Endothelial cell of umbilical vein (primary cell): ENCODE measurements at regions not wholly inside any gene's neighbourhood (a gene's known extent, or its start where the extent isn't known, plus 50 kb on each side); places are given as distances from the start of the nearest gene placed in this dataset.

Experiments used
- BruUV-seq: library from RNA; stranded (reverse); fragments of 400-500 nt; replicated peaks from 2 replicates; lab custom pipeline; 2021; lab: Mats Ljungman, UMichigan
- CTCF ChIA-PET: fragments of 300-600, 350-600 bp; sonication (Branson Sonifier 250); formaldehyde crosslinking; loops from one replicate; lab custom pipeline; 2021; ENCODE audit warnings: antibody characterized with exemption, inconsistent platforms; lab: Charles Lee
- POLR2A ChIA-PET: fragments of 300-600, 350-600 bp; sonication (Branson Sonifier 250); formaldehyde crosslinking; loops from one replicate; lab custom pipeline; 2021; ENCODE audit warnings: antibody characterized with exemption, inconsistent platforms; lab: Charles Lee
- DNase-seq: peaks from one replicate; pipeline ENCODE4 v3.0.0-alpha.2; 2011; ENCODE audit warnings: low read depth, low spot score
- FAIRE-seq: peaks from 2 replicates; lab custom pipeline; 2011; peaks lifted over from hg19 to GRCh38; lab: Jason Lieb, UNC
- H2AFZ ChIP-seq: 2 replicates; pipeline ENCODE4 v1.6.0; 2012; ENCODE audit warnings: low read depth, low read length, control low read depth, inconsistent platforms
- H3K27ac ChIP-seq: 2 replicates; pipeline ENCODE4 v1.5.1; 2011; ENCODE audit warnings: low read depth, mild to moderate bottlenecking, control low read depth, low read length, moderate library complexity; ENCODE audit not compliant: insufficient read depth
- H3K27me3 ChIP-seq, 2 experiments: 2 replicates each; pipeline versions ENCODE4 v1.6.0 to v1.6.1; 2011; ENCODE audit warnings: low read length in 2 of 2, mixed read lengths in 1 of 2; ENCODE audit not compliant: control insufficient read depth in 2 of 2, insufficient read depth in 2 of 2
- H3K36me3 ChIP-seq, 2 experiments: 2 replicates in 1 of 2; 3 replicates in 1 of 2; pipeline ENCODE4 v1.5.1; 2011; ENCODE audit warnings: low read length in 2 of 2, mild to moderate bottlenecking in 1 of 2, moderate library complexity in 1 of 2; ENCODE audit not compliant: control insufficient read depth in 2 of 2, insufficient read depth in 2 of 2; ENCODE audit errors: extremely low read depth in 1 of 2
- H3K4me1 ChIP-seq: 3 replicates; pipeline ENCODE4 v1.5.1; 2011; ENCODE audit warnings: mild to moderate bottlenecking, low read length; ENCODE audit not compliant: control insufficient read depth, insufficient read depth; ENCODE audit errors: extremely low read depth
- H3K4me2 ChIP-seq: 2 replicates; pipeline ENCODE4 v1.6.1; 2011; ENCODE audit warnings: low read length, control low read depth, mixed read lengths; ENCODE audit not compliant: insufficient read depth
- H3K4me3 ChIP-seq, 3 experiments: fragments of 200-600 bp in 1 of 3; sonication (generic), shearing (Covaris generic) in 1 of 3; replicated peaks in 1 of 3; 2 replicates each; pipeline ENCODE4 v1.5.1; 2011 to 2016; ENCODE audit warnings: control low read depth in 3 of 3, low read length in 3 of 3, mild to moderate bottlenecking in 2 of 3, inconsistent platforms in 1 of 3, low read depth in 1 of 3, moderate library complexity in 1 of 3; ENCODE audit not compliant: insufficient read depth in 1 of 3
- H3K79me2 ChIP-seq: 2 replicates; pipeline ENCODE4 v1.6.0; 2012; ENCODE audit warnings: low read length, inconsistent platforms; ENCODE audit not compliant: control insufficient read depth, insufficient read depth
- H3K9ac ChIP-seq: replicated peaks from 2 replicates; pipeline ENCODE3; 2011; ENCODE audit warnings: low read length, control low read depth; ENCODE audit not compliant: insufficient read depth; ENCODE audit errors: extremely low read depth
- H3K9me1 ChIP-seq: replicated peaks from 3 replicates; pipeline ENCODE4 v1.6.0; 2011; ENCODE audit warnings: mild to moderate bottlenecking, low read length; ENCODE audit not compliant: control insufficient read depth, insufficient read depth; ENCODE audit errors: extremely low read depth
- H3K9me3 ChIP-seq: replicated peaks from 2 replicates; pipeline ENCODE4 v1.5.1; 2012; ENCODE audit warnings: low read length, inconsistent platforms; ENCODE audit not compliant: control insufficient read depth, insufficient read depth
- H4K20me1 ChIP-seq: replicated peaks from 2 replicates; pipeline ENCODE3; 2011; ENCODE audit warnings: mild to moderate bottlenecking, low read length; ENCODE audit not compliant: control insufficient read depth, insufficient read depth; ENCODE audit errors: extremely low read depth
- CTCF ChIP-seq, 2 donors: IDR thresholded peaks; 1 replicate in 1 of 2; 2 replicates in 1 of 2; pipeline ENCODE4 v1.5.1; 2011; ENCODE audit warnings: low read length in 2 of 2, mild to moderate bottlenecking in 2 of 2, moderate library complexity in 2 of 2, control low read depth in 1 of 2, inconsistent platforms in 1 of 2, low read depth in 1 of 2; ENCODE audit not compliant: insufficient read depth in 1 of 2; ENCODE audit errors: extremely low read depth in 1 of 2
- EZH2 ChIP-seq: IDR thresholded peaks from 2 replicates; pipeline ENCODE4 v1.6.1; 2012; ENCODE audit warnings: borderline replicate concordance, low read depth, mild to moderate bottlenecking, moderate library complexity, low read length, inconsistent platforms; ENCODE audit not compliant: severe bottlenecking
- FOS ChIP-seq: IDR thresholded peaks from 2 replicates; pipeline ENCODE4 v1.6.1; 2011; ENCODE audit warnings: mild to moderate bottlenecking, low read length, moderate library complexity, borderline replicate concordance; ENCODE audit not compliant: insufficient read depth
- GATA2 ChIP-seq: IDR thresholded peaks from 2 replicates; pipeline ENCODE4 v1.7.0; 2011; ENCODE audit warnings: low read depth, mild to moderate bottlenecking, moderate library complexity, mixed read lengths, low read length; ENCODE audit not compliant: insufficient read length, insufficient read depth
- JUN ChIP-seq: IDR thresholded peaks from 2 replicates; pipeline ENCODE4 v1.6.1; 2011; ENCODE audit warnings: borderline replicate concordance, low read depth; ENCODE audit not compliant: insufficient read length, insufficient read depth
- MAX ChIP-seq: IDR thresholded peaks from 2 replicates; pipeline ENCODE4 v1.6.1; 2011; ENCODE audit not compliant: insufficient read depth, insufficient read length
- MYC ChIP-seq: IDR thresholded peaks from one replicate; pipeline ENCODE4 v1.6.1; 2011; ENCODE audit warnings: mild to moderate bottlenecking, low read depth, low read length
- POLR2A ChIP-seq: IDR thresholded peaks from 2 replicates; pipeline ENCODE4 v1.6.1; 2012; ENCODE audit warnings: low read depth, mild to moderate bottlenecking, control low read depth, low read length
- POLR2AphosphoS5 ChIP-seq: IDR thresholded peaks from 2 replicates; pipeline ENCODE4 v1.6.1; 2012; ENCODE audit warnings: low read depth, mild to moderate bottlenecking, control low read depth, low read length, moderate library complexity; ENCODE audit not compliant: insufficient read depth
- dilution Hi-C: fragments of 300-500 bp; cut with MboI; formaldehyde crosslinking; loops from one replicate; pipeline ENCODE4 v1.15.0; 2019; ENCODE audit warnings: low sequenced_read_pairs; ENCODE audit not compliant: extremely low pct_ligation_motif_present
- intact Hi-C: fragments of 100-400 bp; cut with micrococcal nuclease; formaldehyde crosslinking; loops from one replicate; pipeline ENCODE4 v1.10.0; 2022

DNA sequence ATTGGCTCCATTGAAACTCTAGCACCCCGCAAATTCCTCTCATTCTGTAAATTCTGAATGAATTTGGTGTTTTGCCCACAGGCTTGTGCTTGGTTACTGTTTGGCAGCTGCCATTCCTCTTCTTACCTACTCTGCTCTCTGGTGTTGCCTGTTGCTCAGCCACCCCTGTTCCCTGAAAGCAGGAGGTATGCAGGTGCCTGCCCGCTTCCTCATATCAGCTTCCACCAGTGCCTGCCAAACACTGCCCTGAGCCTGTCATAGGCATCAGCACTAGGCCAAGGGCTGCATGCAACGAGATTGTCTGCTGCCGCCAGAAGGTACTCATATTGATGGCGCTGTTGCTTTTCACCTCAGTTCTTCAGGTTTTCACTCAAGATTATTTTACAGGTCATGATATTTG is 978.1 kb downstream of the C4orf33 start:
- FAIRE-seq (no peak), DNase-seq (no peak)
- H4K20me1 ChIP-seq: no peaks in the 10 kb centered on the region
- no peak overlapping the region for H2AFZ ChIP-seq
- no peaks in the 10 kb centered on the region for H3K9me1 ChIP-seq
- H3K27ac ChIP-seq: no peak overlapping the region
- POLR2A ChIA-PET: no interaction called here
- dilution Hi-C loops: no loop called here
- H3K27me3 ChIP-seq: no peaks in the 10 kb centered on the region
- no peak overlapping the region for H3K4me3 ChIP-seq
- BruUV-seq: no TSS peak
- intact Hi-C loops: no loop called here
- H3K79me2 ChIP-seq: no peaks in the 10 kb centered on the region
- no peaks in the 10 kb centered on the region for H3K36me3 ChIP-seq
- H3K4me2 ChIP-seq: no peak overlapping the region
- H3K9ac ChIP-seq: no peak overlapping the region
- CTCF ChIA-PET: no interaction called here
- no peaks in the 10 kb centered on the region for H3K9me3 ChIP-seq
- no peaks in the 10 kb centered on the region for H3K4me1 ChIP-seq
- TF ChIP-seq GATA2: no peak
- TF ChIP-seq CTCF (IDR thresholded peaks at IDR 0.05; ENCODE audit: extremely low read depth in 1 of 2, insufficient read depth in 1 of 2, low read depth in 1 of 2, low read length in 2 of 2): no peak
- TF ChIP-seq EZH2: no peak
- TF ChIP-seq JUN: no peak
- no peak for TF ChIP-seq POLR2AphosphoS5
- no peak for TF ChIP-seq MAX
- no peak for TF ChIP-seq FOS
- no peak for TF ChIP-seq MYC
- no peak for TF ChIP-seq POLR2A
